ENCODE measurements at regions not wholly inside any gene's neighbourhood (a gene's known extent, or its start where the extent isn't known, plus 50 kb on each side); places are given as distances from the start of the nearest gene placed in this dataset.

DNA sequence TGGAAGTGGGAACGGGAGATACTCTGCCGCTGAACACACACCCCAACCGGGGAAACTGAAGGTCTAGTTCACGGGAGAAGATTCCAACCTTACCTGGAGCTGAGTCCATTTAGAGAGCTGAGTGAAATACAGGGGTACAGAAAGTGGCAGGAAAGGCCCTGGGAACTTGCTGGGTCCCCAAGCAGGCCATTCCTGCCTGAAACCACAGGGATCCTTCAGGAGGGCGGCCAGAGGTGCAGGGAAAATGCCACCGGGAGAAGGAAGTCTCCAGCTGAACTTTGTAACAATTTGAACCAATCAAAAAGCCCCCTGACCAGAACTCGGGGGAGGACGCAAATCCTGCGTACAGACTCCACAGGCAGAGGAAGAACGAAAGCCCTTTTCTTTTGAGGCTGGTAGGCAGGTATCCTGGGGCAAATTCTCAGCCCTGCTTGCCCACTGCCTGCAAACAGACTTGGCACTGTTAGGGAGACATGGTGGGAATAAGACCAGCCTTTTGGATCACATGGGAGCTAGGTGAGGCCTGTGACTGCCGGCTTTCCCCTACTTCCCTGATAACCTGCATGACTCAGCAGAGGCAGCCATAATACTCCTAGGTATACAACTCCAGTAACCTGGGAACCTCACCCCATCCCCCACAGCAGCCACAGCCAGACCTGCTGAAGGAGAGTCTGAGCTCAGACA lies 170.9 kb downstream of the SEC23A start:
- TF ChIP-seq EZH2 (IDR thresholded peaks at IDR 0.05; ENCODE audit: insufficient read depth, low read length), result no peak
- TF ChIP-seq, protein P1, sequence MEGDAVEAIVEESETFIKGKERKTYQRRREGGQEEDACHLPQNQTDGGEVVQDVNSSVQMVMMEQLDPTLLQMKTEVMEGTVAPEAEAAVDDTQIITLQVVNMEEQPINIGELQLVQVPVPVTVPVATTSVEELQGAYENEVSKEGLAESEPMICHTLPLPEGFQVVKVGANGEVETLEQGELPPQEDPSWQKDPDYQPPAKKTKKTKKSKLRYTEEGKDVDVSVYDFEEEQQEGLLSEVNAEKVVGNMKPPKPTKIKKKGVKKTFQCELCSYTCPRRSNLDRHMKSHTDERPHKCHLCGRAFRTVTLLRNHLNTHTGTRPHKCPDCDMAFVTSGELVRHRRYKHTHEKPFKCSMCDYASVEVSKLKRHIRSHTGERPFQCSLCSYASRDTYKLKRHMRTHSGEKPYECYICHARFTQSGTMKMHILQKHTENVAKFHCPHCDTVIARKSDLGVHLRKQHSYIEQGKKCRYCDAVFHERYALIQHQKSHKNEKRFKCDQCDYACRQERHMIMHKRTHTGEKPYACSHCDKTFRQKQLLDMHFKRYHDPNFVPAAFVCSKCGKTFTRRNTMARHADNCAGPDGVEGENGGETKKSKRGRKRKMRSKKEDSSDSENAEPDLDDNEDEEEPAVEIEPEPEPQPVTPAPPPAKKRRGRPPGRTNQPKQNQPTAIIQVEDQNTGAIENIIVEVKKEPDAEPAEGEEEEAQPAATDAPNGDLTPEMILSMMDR (IDR thresholded peaks at IDR 0.05; ENCODE audit: insufficient read depth, low read depth, low read length), result no peak
